HT-29 (cell line): ENCODE measurements at regions not wholly inside any gene's neighbourhood (a gene's known extent, or its start where the extent isn't known, plus 50 kb on each side); places are given as distances from the start of the nearest gene placed in this dataset.
A peak's percentile ranks its signal among the peaks of the same experiment; 100 is the strongest.
"Not testable (repeated sequence)": the region's sequence is repeated elsewhere in the genome, so short reads cannot be mapped to it uniquely, and the experiment has no call there.

Source experiments
- DNase-seq: peaks from one replicate; pipeline ENCODE4 v3.0.0-alpha.2; 2015; ENCODE audit warnings: low spot score

GRCh38 chr2:226172939-226173338, 626.7 kb downstream of the IRS1 start:
- no peak for DNase-seq

- DNase-seq = no peak
Observed at GRCh38 chr2:226172309-226172708, 627.3 kb downstream of the IRS1 start.

GRCh38 chr2:226169751-226170581, 629.7 kb downstream of the IRS1 start:
- DNase-seq = no peak

GRCh38 chr2:226168496-226169160, 631.0 kb downstream of the IRS1 start:
- DNase-seq = no peak

GRCh38 chr2:226164512-226164911, 635.1 kb downstream of the IRS1 start:
- no peak for DNase-seq

GRCh38 chr2:226160617-226161016, 639.0 kb downstream of the IRS1 start:
- not testable (repeated sequence) for DNase-seq

GRCh38 chr2:226159875-226160479, 639.6 kb downstream of the IRS1 start:
- peak; percentile 24 for DNase-seq

- DNase-seq = no peak
Observed at GRCh38 chr2:226158940-226159339, 640.7 kb downstream of the IRS1 start.

GRCh38 chr2:226158229-226158628, 641.4 kb downstream of the IRS1 start:
- no peak for DNase-seq

- DNase-seq = no peak
Observed at GRCh38 chr2:226155093-226155875, 644.3 kb downstream of the IRS1 start.

- no peak for DNase-seq
Observed at GRCh38 chr2:226154610-226155009, 645.0 kb downstream of the IRS1 start.

- no peak for DNase-seq
Observed at GRCh38 chr2:226153553-226153952, 646.1 kb downstream of the IRS1 start.

- DNase-seq = no peak
Observed at GRCh38 chr2:226151157-226151556, 648.5 kb downstream of the IRS1 start.

GRCh38 chr2:226143091-226143490, 656.5 kb downstream of the IRS1 start:
- no peak for DNase-seq

GRCh38 chr2:226142463-226142862, 657.2 kb downstream of the IRS1 start:
- no peak for DNase-seq

GRCh38 chr2:226140594-226140993, 659.0 kb downstream of the IRS1 start:
- DNase-seq = no peak

GRCh38 chr2:226139759-226140158, 659.9 kb downstream of the IRS1 start:
- no peak for DNase-seq

GRCh38 chr2:226137201-226137811, 662.3 kb downstream of the IRS1 start:
- DNase-seq = peak; percentile 59

- no peak for DNase-seq
Observed at GRCh38 chr2:226136739-226137138, 662.9 kb downstream of the IRS1 start.

GRCh38 chr2:226135861-226136548, 663.6 kb downstream of the IRS1 start:
- DNase-seq = no peak
